GM23338 (cell line): ENCODE measurements at regions not wholly inside any gene's neighbourhood (a gene's known extent, or its start where the extent isn't known, plus 50 kb on each side); places are given as distances from the start of the nearest gene placed in this dataset.

ENCODE experiments used
- ATAC-seq: fragments of 200-7000 bp; cut with Tn5 transposase; 3 replicates; pipeline ENCODE4 v1.9.1; 2020
- DNase-seq: peaks from one replicate; pipeline ENCODE4 v3.0.0-alpha.2; 2015; ENCODE audit warnings: low spot score
- H2AFZ ChIP-seq: fragments of 200-600 bp; sonication (generic); 2 replicates; pipeline ENCODE4 v1.8.0; 2016; ENCODE audit warnings: antibody characterized with exemption, mild to moderate bottlenecking, moderate library complexity
- H3F3A ChIP-seq: fragments of 200-600 bp; sonication (generic); replicated peaks from 2 replicates; pipeline ENCODE4 v1.8.0; 2017; ENCODE audit warnings: antibody characterized with exemption, mixed run types, low read depth
- H3K27ac ChIP-seq: fragments of 200-600 bp; sonication (generic); 2 replicates; pipeline ENCODE4 v1.6.1; 2016; ENCODE audit warnings: low read depth
- H3K27me3 ChIP-seq: fragments of 200-600 bp; sonication (generic); 2 replicates; pipeline ENCODE4 v1.8.0; 2016; ENCODE audit warnings: mild to moderate bottlenecking, mixed run types, moderate library complexity; ENCODE audit not compliant: insufficient read depth
- H3K36me3 ChIP-seq: fragments of 200-600 bp; sonication (generic); 2 replicates; pipeline ENCODE4 v1.8.0; 2016; ENCODE audit warnings: mild to moderate bottlenecking; ENCODE audit not compliant: insufficient read depth
- H3K4me1 ChIP-seq: fragments of 200-600 bp; sonication (generic); 2 replicates; pipeline ENCODE4 v1.8.0; 2016; ENCODE audit warnings: mild to moderate bottlenecking, moderate library complexity; ENCODE audit not compliant: insufficient read depth
- H3K4me2 ChIP-seq: fragments of 200-600 bp; sonication (generic); 2 replicates; pipeline ENCODE4 v1.7.1; 2017; ENCODE audit warnings: mixed run types
- H3K4me3 ChIP-seq: fragments of 200-600 bp; sonication (generic); 2 replicates; pipeline ENCODE4 v1.6.1; 2016; ENCODE audit warnings: mixed run types
- H3K79me2 ChIP-seq: fragments of 200-600 bp; sonication (generic); replicated peaks from 2 replicates; pipeline ENCODE4 v1.8.0; 2017; ENCODE audit warnings: mild to moderate bottlenecking; ENCODE audit not compliant: insufficient read depth
- H3K9me2 ChIP-seq: fragments of 200-600 bp; sonication (generic); 2 replicates; pipeline ENCODE4 v1.8.0; 2017; ENCODE audit not compliant: insufficient read depth
- H4K20me1 ChIP-seq: fragments of 200-600 bp; sonication (generic); replicated peaks from 2 replicates; pipeline ENCODE4 v1.8.0; 2017; ENCODE audit warnings: mild to moderate bottlenecking; ENCODE audit not compliant: insufficient read depth
- H3K27ac Mint-ChIP-seq: 2 replicates; pipeline ENCODE4 v1.8.0; 2020; ENCODE audit warnings: inconsistent platforms, mild to moderate bottlenecking, moderate library complexity, mixed read lengths
- H3K27me3 Mint-ChIP-seq: 3 replicates; pipeline ENCODE4 v1.8.0; 2022; ENCODE audit warnings: low read depth, mild to moderate bottlenecking, moderate library complexity, mixed read lengths, inconsistent platforms; ENCODE audit not compliant: insufficient read depth, poor library complexity
- H3K36me3 Mint-ChIP-seq: 3 replicates; pipeline ENCODE4 v1.8.0; 2021; ENCODE audit warnings: low read depth, mild to moderate bottlenecking, inconsistent platforms, moderate library complexity, mixed read lengths
- H3K4me1 Mint-ChIP-seq: 3 replicates; pipeline ENCODE4 v1.8.0; 2020; ENCODE audit warnings: mild to moderate bottlenecking, inconsistent platforms, mixed read lengths
- H3K4me3 Mint-ChIP-seq: 3 replicates; pipeline ENCODE4 v1.8.0; 2021; ENCODE audit warnings: moderate library complexity, mild to moderate bottlenecking, inconsistent platforms, mixed read lengths
- H3K9me3 Mint-ChIP-seq: 3 replicates; pipeline ENCODE4 v1.8.0; 2020; ENCODE audit warnings: moderate library complexity, mild to moderate bottlenecking, inconsistent platforms, mixed read lengths
- CREB1 ChIP-seq: fragments of 250-450 bp; sonication (Bioruptor Pico); IDR thresholded peaks from 2 replicates; pipeline ENCODE4 v1.5.0; 2020; ENCODE audit warnings: low read depth, mild to moderate bottlenecking, moderate library complexity
- EZH2 ChIP-seq: fragments of 200-600 bp; sonication (generic); IDR thresholded peaks from one replicate; pipeline ENCODE4 v1.8.0; 2017; ENCODE audit warnings: antibody characterized with exemption, mild to moderate bottlenecking, low read depth; ENCODE audit not compliant: unreplicated experiment
- JUNB ChIP-seq: IDR thresholded peaks from one replicate; pipeline ENCODE4 v1.6.1; 2016; ENCODE audit warnings: antibody characterized with exemption; ENCODE audit not compliant: unreplicated experiment
- NANOG ChIP-seq: IDR thresholded peaks from 2 replicates; pipeline ENCODE4 v1.6.1; 2016; ENCODE audit warnings: antibody characterized with exemption, borderline replicate concordance
- POLR2AphosphoS5 ChIP-seq: IDR thresholded peaks from 2 replicates; pipeline ENCODE4 v1.6.1; 2016; ENCODE audit warnings: antibody characterized with exemption, low read depth
- STAT1 ChIP-seq: IDR thresholded peaks from one replicate; pipeline ENCODE4 v1.6.1; 2016; ENCODE audit warnings: antibody characterized with exemption; ENCODE audit not compliant: unreplicated experiment
- ZNF114 ChIP-seq: fragments of 250-450 bp; sonication (Bioruptor Pico); IDR thresholded peaks from 2 replicates; pipeline ENCODE4 v1.5.0; 2020; ENCODE audit warnings: mild to moderate bottlenecking, moderate library complexity
- ZNF331 ChIP-seq: fragments of 250-450 bp; sonication (Bioruptor Pico); IDR thresholded peaks from 2 replicates; pipeline ENCODE4 v1.5.0; 2020; ENCODE audit warnings: low read depth, mild to moderate bottlenecking, moderate library complexity
- TF ChIP-seq, protein P1 (sequence below), 2 experiments: fragments of 200-600 bp in 1 of 2; sonication (generic) in 1 of 2; conservative IDR thresholded peaks; 2 replicates each; pipeline versions ENCODE4 v1.5.1 to v1.6.1; 2016 to 2017; ENCODE audit warnings: antibody characterized with exemption in 2 of 2, low read depth in 2 of 2, mild to moderate bottlenecking in 2 of 2, moderate library complexity in 1 of 2
- TF ChIP-seq, protein P2 (sequence below): fragments of 250-450 bp; sonication (Bioruptor Pico); IDR thresholded peaks from 2 replicates; pipeline ENCODE4 v1.5.0; 2020; ENCODE audit warnings: mild to moderate bottlenecking, moderate library complexity
- TF ChIP-seq, protein P3 (sequence below): IDR thresholded peaks from one replicate; pipeline ENCODE4 v1.6.1; 2018; ENCODE audit warnings: antibody characterized with exemption; ENCODE audit not compliant: unreplicated experiment
- TF ChIP-seq, protein P4 (sequence below): IDR thresholded peaks from 2 replicates; pipeline ENCODE4 v1.6.1; 2016; ENCODE audit warnings: antibody characterized with exemption

DNA sequence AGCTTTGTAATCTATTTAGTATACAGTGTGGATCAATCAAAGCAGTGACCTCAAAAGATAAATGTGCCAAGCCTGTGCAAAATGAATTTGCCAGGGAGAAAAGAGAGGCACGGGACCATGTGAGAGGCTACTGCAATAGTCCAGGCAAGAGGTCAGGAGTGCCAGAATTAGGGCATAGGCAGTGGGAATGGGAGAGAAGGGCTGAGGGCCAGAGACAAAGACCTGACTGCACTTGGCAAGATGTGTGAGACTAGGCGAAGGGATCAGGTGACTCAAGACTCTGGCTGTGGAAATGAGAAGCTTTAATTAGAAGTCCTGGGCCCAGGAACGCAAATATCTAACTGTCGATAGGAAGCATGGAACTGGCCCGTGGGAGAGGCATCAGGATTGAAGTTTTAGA, 168.1 kb downstream of the DHX15 start:
- H3K27me3 Mint-ChIP-seq, result peaks cover 9% of the 10 kb centered on the region
- no peaks in the 10 kb centered on the region for H3K9me3 Mint-ChIP-seq
- peaks cover 19% of the 10 kb centered on the region for H3K4me1 Mint-ChIP-seq
- DNase-seq (no peak), ATAC-seq (no peak)
- Histone ChIP-seq H3F3A (no peaks in the 10 kb centered on the region), H3K27ac (no peak overlapping the region), H3K4me1 (peaks cover 5% of the 10 kb centered on the region; the same call in 1 of the 2 replicates), H3K4me3 (no peak overlapping the region), H3K27me3 (no peaks in the 10 kb centered on the region), H2AFZ (no peak overlapping the region), H4K20me1 (no peaks in the 10 kb centered on the region), H3K9me2 (no peaks in the 10 kb centered on the region), H3K4me2 (no peak overlapping the region), H3K79me2 (no peaks in the 10 kb centered on the region), H3K36me3 (no peaks in the 10 kb centered on the region)
- H3K27ac Mint-ChIP-seq, result no peak overlapping the region
- no peak for TF ChIP-seq NANOG
- TF ChIP-seq ZNF114 (CRISPR knock-in tag), result no peak
- TF ChIP-seq EZH2, result no peak
- no peak for TF ChIP-seq CREB1 (CRISPR knock-in tag)
- no peak for TF ChIP-seq ZNF331
- TF ChIP-seq, protein P1, sequence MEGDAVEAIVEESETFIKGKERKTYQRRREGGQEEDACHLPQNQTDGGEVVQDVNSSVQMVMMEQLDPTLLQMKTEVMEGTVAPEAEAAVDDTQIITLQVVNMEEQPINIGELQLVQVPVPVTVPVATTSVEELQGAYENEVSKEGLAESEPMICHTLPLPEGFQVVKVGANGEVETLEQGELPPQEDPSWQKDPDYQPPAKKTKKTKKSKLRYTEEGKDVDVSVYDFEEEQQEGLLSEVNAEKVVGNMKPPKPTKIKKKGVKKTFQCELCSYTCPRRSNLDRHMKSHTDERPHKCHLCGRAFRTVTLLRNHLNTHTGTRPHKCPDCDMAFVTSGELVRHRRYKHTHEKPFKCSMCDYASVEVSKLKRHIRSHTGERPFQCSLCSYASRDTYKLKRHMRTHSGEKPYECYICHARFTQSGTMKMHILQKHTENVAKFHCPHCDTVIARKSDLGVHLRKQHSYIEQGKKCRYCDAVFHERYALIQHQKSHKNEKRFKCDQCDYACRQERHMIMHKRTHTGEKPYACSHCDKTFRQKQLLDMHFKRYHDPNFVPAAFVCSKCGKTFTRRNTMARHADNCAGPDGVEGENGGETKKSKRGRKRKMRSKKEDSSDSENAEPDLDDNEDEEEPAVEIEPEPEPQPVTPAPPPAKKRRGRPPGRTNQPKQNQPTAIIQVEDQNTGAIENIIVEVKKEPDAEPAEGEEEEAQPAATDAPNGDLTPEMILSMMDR (conservative IDR thresholded peaks at IDR 0.05; ENCODE audit: low read depth in 2 of 2), result no peak
- TF ChIP-seq, protein P2, sequence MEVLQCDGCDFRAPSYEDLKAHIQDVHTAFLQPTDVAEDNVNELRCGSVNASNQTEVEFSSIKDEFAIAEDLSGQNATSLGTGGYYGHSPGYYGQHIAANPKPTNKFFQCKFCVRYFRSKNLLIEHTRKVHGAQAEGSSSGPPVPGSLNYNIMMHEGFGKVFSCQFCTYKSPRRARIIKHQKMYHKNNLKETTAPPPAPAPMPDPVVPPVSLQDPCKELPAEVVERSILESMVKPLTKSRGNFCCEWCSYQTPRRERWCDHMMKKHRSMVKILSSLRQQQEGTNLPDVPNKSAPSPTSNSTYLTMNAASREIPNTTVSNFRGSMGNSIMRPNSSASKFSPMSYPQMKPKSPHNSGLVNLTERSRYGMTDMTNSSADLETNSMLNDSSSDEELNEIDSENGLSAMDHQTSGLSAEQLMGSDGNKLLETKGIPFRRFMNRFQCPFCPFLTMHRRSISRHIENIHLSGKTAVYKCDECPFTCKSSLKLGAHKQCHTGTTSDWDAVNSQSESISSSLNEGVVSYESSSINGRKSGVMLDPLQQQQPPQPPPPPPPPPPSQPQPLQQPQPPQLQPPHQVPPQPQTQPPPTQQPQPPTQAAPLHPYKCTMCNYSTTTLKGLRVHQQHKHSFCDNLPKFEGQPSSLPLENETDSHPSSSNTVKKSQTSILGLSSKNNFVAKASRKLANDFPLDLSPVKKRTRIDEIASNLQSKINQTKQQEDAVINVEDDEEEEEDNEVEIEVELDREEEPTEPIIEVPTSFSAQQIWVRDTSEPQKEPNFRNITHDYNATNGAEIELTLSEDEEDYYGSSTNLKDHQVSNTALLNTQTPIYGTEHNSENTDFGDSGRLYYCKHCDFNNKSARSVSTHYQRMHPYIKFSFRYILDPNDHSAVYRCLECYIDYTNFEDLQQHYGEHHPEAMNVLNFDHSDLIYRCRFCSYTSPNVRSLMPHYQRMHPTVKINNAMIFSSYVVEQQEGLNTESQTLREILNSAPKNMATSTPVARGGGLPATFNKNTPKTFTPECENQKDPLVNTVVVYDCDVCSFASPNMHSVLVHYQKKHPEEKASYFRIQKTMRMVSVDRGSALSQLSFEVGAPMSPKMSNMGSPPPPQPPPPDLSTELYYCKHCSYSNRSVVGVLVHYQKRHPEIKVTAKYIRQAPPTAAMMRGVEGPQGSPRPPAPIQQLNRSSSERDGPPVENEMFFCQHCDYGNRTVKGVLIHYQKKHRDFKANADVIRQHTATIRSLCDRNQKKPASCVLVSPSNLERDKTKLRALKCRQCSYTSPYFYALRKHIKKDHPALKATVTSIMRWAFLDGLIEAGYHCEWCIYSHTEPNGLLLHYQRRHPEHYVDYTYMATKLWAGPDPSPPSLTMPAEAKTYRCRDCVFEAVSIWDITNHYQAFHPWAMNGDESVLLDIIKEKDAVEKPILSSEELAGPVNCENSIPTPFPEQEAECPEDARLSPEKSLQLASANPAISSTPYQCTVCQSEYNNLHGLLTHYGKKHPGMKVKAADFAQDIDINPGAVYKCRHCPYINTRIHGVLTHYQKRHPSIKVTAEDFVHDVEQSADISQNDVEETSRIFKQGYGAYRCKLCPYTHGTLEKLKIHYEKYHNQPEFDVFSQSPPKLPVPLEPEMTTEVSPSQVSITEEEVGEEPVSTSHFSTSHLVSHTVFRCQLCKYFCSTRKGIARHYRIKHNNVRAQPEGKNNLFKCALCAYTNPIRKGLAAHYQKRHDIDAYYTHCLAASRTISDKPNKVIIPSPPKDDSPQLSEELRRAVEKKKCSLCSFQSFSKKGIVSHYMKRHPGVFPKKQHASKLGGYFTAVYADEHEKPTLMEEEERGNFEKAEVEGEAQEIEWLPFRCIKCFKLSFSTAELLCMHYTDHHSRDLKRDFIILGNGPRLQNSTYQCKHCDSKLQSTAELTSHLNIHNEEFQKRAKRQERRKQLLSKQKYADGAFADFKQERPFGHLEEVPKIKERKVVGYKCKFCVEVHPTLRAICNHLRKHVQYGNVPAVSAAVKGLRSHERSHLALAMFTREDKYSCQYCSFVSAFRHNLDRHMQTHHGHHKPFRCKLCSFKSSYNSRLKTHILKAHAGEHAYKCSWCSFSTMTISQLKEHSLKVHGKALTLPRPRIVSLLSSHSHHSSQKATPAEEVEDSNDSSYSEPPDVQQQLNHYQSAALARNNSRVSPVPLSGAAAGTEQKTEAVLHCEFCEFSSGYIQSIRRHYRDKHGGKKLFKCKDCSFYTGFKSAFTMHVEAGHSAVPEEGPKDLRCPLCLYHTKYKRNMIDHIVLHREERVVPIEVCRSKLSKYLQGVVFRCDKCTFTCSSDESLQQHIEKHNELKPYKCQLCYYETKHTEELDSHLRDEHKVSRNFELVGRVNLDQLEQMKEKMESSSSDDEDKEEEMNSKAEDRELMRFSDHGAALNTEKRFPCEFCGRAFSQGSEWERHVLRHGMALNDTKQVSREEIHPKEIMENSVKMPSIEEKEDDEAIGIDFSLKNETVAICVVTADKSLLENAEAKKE (CRISPR knock-in tag), result no peak
- TF ChIP-seq STAT1, result no peak
- TF ChIP-seq, protein P3, sequence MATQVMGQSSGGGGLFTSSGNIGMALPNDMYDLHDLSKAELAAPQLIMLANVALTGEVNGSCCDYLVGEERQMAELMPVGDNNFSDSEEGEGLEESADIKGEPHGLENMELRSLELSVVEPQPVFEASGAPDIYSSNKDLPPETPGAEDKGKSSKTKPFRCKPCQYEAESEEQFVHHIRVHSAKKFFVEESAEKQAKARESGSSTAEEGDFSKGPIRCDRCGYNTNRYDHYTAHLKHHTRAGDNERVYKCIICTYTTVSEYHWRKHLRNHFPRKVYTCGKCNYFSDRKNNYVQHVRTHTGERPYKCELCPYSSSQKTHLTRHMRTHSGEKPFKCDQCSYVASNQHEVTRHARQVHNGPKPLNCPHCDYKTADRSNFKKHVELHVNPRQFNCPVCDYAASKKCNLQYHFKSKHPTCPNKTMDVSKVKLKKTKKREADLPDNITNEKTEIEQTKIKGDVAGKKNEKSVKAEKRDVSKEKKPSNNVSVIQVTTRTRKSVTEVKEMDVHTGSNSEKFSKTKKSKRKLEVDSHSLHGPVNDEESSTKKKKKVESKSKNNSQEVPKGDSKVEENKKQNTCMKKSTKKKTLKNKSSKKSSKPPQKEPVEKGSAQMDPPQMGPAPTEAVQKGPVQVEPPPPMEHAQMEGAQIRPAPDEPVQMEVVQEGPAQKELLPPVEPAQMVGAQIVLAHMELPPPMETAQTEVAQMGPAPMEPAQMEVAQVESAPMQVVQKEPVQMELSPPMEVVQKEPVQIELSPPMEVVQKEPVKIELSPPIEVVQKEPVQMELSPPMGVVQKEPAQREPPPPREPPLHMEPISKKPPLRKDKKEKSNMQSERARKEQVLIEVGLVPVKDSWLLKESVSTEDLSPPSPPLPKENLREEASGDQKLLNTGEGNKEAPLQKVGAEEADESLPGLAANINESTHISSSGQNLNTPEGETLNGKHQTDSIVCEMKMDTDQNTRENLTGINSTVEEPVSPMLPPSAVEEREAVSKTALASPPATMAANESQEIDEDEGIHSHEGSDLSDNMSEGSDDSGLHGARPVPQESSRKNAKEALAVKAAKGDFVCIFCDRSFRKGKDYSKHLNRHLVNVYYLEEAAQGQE, result no peak
- TF ChIP-seq, protein P4, sequence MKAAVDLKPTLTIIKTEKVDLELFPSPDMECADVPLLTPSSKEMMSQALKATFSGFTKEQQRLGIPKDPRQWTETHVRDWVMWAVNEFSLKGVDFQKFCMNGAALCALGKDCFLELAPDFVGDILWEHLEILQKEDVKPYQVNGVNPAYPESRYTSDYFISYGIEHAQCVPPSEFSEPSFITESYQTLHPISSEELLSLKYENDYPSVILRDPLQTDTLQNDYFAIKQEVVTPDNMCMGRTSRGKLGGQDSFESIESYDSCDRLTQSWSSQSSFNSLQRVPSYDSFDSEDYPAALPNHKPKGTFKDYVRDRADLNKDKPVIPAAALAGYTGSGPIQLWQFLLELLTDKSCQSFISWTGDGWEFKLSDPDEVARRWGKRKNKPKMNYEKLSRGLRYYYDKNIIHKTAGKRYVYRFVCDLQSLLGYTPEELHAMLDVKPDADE, result no peak
- no peak for TF ChIP-seq POLR2AphosphoS5
- no peak for TF ChIP-seq JUNB
- no peaks in the 10 kb centered on the region for H3K36me3 Mint-ChIP-seq
- H3K4me3 Mint-ChIP-seq, result no peak overlapping the region
